ENCODE measurements at regions not wholly inside any gene's neighbourhood (a gene's known extent, or its start where the extent isn't known, plus 50 kb on each side); places are given as distances from the start of the nearest gene placed in this dataset.
"Not testable (repeated sequence)": the region's sequence is repeated elsewhere in the genome, so short reads cannot be mapped to it uniquely, and the experiment has no call there.

DNA sequence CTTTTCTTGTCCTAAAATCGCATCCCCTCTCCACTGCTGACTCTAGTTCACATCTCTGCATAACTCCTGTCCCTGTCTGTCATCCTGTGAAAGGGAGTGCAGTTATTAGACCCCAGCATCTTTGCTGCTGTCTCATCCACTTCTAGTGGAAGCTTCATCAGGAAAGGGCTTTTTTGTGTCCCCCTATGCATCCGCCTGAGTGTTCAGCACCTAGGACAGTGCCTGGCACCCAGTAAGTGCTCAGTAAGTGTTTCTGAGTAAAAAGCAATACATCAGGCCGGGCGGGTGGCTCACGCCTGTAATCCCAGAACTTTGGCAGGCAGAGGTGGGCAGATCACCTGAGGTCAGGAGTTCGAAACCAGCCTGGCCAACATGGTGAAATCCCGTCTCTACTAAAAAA lies 211.8 kb upstream of the FOXK1 start:
- Mint-ChIP-seq H3K4me3 (no peak overlapping the region), H3K36me3 (peaks cover 2% of the 10 kb centered on the region), H3K4me1 (no peaks in the 10 kb centered on the region), H3K27me3 (peaks cover 12% of the 10 kb centered on the region), H3K9me3 (peaks cover 5% of the 10 kb centered on the region), H3K27ac (no peak overlapping the region)

DNA sequence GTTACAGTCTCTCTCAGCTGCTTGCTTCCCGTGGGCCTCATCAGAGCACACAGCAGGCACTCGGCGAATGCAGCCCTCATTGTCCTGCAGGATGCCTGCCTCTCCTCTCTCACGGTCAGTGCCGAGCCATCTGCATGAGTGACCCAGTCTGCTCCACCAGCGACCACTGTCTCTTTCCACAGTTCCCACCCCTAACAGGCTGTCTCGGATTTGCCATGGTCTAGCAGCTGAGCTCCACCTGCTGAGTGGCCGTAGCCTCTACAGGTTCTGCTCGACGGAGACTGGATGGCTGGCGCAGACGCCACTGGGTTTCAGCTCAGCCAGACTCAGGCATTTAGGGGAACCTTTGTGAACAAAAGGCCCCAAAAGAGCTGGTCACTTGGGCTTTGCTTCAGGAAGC lies 209.4 kb upstream of the FOXK1 start:
- Mint-ChIP-seq H3K9me3 (peaks cover 5% of the 10 kb centered on the region), H3K36me3 (peaks cover 2% of the 10 kb centered on the region), H3K4me1 (no peaks in the 10 kb centered on the region), H3K27me3 (peaks cover 14% of the 10 kb centered on the region), H3K27ac (no peak overlapping the region), H3K4me3 (no peak overlapping the region)

DNA sequence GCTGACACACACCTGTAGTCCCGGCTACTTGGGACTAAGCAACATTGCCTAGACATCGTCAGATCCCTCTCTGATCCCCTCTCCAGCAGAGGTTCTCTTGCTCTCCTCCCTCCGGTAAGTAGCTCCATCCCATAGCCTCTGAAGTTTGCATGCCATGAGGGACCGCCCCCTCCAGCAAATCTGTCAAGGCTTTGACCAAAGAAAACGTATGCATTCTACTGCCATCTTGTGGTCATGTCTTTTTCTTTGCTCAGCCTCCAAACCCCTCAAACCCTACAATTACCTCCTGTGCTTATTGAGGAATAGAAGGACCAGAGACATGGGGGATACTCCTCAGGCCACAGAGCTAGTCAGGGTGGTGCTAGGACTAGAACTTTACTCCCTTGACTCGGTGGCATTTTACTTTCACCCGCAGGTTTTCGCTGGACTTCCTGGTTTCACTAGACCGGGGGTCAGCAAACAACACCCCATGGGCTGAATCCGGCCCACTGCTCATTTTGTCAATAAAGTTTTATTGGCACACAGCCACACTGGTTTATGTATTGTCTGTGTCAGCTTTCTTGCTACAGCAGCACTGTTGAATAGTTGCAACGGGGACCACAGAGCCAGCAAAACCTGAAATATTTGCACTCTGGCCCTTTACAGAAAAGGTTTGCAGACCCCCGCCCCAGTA lies 202.6 kb upstream of the FOXK1 start:
- Mint-ChIP-seq H3K36me3 (peaks cover 4% of the 10 kb centered on the region), H3K27me3 (peaks cover 21% of the 10 kb centered on the region), H3K27ac (no peak overlapping the region), H3K4me1 (no peaks in the 10 kb centered on the region), H3K9me3 (peaks cover 17% of the 10 kb centered on the region), H3K4me3 (no peak overlapping the region)

DNA sequence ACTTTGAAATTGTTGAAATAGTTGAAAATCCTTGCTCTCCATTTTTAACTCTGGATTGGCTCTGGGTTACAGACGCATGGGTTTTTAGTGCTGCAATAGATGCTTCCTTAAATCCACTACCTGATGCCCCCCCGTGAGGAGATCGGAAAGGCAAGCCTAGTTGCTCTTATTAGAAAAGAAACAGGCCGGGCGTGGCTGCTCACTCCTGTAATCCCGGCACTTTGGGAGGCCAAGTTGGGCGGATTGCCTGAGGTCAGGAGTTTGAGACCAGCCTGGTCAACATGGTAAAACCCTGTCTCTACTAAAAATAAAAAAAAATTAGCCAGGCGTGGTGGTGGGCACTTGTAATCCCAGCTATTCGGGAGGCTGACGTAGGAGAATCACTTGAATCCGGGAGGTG lies 202.0 kb upstream of the FOXK1 start:
- H3K4me1 Mint-ChIP-seq, H3K36me3 Mint-ChIP-seq, H3K27ac Mint-ChIP-seq, H3K4me3 Mint-ChIP-seq: not testable (repeated sequence)
- Mint-ChIP-seq H3K9me3 (peaks cover 17% of the 10 kb centered on the region), H3K27me3 (peaks cover 18% of the 10 kb centered on the region)

DNA sequence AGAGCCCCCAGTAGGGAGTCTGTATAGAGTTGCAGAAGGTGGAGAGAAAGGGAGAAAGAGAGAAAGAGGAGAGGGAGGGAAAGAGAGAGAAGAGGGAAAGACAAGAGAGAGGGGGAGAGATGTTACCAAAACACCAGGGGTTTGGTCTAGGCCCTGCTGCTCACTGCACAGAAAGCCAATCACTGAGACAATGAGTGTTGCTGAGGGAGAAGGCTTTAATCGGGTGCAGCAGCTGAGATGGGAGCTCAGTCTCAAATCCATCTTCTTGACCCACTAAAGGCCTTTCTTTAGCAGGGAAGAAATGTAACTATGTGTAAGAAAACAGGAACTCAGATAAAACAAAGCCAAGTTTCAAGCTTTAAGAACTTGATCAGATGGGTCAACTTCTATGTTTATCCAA lies 198.2 kb upstream of the FOXK1 start:
- Mint-ChIP-seq H3K9me3 (peaks cover 17% of the 10 kb centered on the region), H3K36me3 (peaks cover 4% of the 10 kb centered on the region), H3K27ac (no peak overlapping the region), H3K27me3 (peaks cover 15% of the 10 kb centered on the region), H3K4me1 (no peaks in the 10 kb centered on the region), H3K4me3 (no peak overlapping the region)

DNA sequence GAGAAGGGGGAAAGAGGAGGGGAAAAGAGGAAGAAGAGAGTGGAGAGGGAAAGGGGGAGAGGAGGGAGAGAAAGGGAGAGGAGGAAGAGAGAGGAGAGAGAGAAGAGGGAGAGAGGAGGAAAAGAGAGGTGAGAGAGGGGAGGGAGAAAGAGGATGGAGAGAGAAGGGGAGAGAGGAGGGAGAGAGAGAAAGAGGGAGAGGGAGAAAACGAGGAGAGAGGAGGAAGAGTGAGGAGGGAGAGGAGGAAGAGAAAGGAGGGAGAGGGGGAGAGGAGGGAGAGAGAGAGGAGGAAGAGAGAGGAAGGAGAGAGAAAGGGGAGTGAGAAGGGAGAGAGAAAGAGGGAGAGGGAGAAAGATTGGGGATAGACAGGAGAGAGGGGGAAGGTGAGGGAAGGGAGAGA lies 197.6 kb upstream of the FOXK1 start:
- H3K36me3 Mint-ChIP-seq, result peaks cover 4% of the 10 kb centered on the region
- H3K4me1 Mint-ChIP-seq, result no peaks in the 10 kb centered on the region
- H3K9me3 Mint-ChIP-seq, result peaks cover 17% of the 10 kb centered on the region
- no peak overlapping the region for H3K4me3 Mint-ChIP-seq
- peaks cover 15% of the 10 kb centered on the region for H3K27me3 Mint-ChIP-seq
- H3K27ac Mint-ChIP-seq, result no peak overlapping the region

DNA sequence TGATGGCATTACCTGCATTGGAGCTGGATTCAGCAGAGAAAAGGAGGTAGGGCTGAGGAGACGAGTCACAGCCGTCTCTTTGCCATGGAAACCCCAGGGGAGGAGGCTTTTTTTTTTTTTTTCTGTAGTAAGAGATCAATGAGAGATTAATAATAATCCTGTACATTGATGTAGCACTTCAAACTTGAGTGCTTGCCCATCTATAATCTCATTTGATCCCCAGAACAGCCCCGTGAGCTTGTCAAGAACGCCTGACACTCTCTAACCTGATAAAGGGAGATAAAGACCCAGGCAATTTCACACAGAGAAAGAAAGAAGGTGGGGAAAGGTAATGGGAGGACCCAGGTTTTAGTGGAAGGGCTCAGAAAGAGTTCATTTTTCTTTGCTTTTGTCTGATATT lies 195.2 kb upstream of the FOXK1 start:
- Mint-ChIP-seq H3K9me3 (peaks cover 7% of the 10 kb centered on the region), H3K36me3 (peaks cover 4% of the 10 kb centered on the region), H3K4me3 (no peak overlapping the region), H3K27me3 (peaks cover 16% of the 10 kb centered on the region), H3K27ac (no peak overlapping the region), H3K4me1 (no peaks in the 10 kb centered on the region)

DNA sequence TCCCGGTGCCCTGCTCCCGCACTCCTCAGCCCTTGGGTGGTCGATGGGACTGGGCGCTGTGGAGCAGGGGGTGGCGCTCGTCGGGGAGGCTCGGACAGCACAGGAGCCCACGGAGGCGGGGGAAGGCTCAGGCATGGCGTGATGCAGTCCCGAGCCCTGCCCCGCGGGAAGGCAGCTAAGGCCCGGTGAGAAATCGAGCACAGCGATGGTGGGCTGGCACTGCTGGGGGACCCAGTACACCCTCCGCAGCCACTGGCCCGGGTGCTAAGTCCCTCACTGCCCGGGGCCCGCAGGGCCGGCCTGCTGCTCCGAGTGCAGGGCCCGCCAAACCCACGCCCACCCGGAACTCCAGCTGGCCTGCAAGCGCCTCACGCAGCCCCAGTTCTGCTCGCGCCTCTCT lies 185.2 kb upstream of the FOXK1 start:
- not testable (repeated sequence) for H3K9me3 Mint-ChIP-seq, H3K36me3 Mint-ChIP-seq, H3K27me3 Mint-ChIP-seq, H3K27ac Mint-ChIP-seq, H3K4me3 Mint-ChIP-seq, H3K4me1 Mint-ChIP-seq

DNA sequence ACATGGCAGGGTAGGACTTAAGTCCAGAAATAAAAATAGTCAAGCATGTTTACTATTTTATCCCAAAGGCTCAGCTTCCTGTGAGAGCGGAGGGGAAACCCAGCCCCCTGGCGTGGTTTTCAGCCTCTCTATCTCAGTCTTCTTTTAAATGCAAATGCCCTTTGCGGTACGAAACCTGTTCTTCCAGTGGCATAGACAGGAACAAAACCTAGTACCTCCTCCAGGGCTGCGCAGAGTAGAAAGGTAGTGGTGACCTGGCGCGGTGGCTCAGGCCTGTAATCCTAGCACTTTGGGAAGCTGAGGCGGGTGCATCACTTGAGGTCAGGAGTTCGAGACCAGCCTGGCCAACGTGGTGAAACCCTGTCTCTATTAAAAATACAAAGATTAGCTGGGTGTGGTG lies 181.3 kb upstream of the FOXK1 start:
- H3K4me3 Mint-ChIP-seq, result no peak overlapping the region
- peaks cover 8% of the 10 kb centered on the region for H3K27me3 Mint-ChIP-seq
- H3K27ac Mint-ChIP-seq, result no peak overlapping the region
- H3K36me3 Mint-ChIP-seq, result no peaks in the 10 kb centered on the region
- H3K9me3 Mint-ChIP-seq, result peaks cover 7% of the 10 kb centered on the region
- no peaks in the 10 kb centered on the region for H3K4me1 Mint-ChIP-seq

DNA sequence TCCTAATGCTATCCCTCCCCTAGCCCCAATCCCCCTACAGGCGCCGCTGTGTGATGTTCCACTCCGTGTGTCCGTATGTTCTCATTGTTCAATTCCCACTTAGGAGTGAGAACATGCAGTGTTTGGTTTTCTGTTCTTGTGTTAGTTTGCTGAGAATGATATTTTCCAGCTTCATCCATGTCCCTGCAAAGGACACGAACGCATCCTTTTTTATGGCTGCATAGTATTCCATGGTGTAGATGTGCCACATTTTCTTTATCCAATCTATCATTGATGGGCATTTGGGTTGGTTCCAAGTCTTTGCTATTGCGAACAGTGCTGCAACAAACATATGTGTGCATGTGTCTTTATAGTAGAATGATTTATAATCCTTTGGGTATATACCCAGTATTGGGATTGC lies 174.2 kb upstream of the FOXK1 start:
- H3K27ac Mint-ChIP-seq, H3K36me3 Mint-ChIP-seq, H3K4me1 Mint-ChIP-seq, H3K9me3 Mint-ChIP-seq, H3K4me3 Mint-ChIP-seq, H3K27me3 Mint-ChIP-seq: not testable (repeated sequence)

DNA sequence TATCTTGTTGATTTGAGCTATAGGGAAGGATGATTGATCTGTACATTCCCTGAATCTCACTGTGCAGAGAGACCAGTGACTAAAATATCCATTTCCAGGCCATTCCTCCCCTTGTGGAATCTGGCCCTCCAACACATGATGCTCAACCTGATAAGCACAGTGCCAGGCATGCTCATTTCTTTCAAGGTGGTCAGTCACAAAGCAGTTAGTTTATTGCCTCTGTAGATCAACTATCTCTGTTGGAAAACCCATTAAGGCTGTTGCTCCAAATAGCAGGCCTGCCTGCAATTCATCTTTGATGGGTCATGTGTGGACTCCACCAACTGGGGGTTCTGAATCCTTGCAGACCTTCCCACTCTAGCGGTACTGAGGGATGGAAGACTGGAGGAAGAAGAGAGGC lies 168.6 kb upstream of the FOXK1 start:
- Mint-ChIP-seq H3K4me1 (no peaks in the 10 kb centered on the region), H3K27me3 (peaks cover 7% of the 10 kb centered on the region), H3K9me3 (no peaks in the 10 kb centered on the region), H3K4me3 (no peak overlapping the region), H3K36me3 (no peaks in the 10 kb centered on the region), H3K27ac (no peak overlapping the region)

DNA sequence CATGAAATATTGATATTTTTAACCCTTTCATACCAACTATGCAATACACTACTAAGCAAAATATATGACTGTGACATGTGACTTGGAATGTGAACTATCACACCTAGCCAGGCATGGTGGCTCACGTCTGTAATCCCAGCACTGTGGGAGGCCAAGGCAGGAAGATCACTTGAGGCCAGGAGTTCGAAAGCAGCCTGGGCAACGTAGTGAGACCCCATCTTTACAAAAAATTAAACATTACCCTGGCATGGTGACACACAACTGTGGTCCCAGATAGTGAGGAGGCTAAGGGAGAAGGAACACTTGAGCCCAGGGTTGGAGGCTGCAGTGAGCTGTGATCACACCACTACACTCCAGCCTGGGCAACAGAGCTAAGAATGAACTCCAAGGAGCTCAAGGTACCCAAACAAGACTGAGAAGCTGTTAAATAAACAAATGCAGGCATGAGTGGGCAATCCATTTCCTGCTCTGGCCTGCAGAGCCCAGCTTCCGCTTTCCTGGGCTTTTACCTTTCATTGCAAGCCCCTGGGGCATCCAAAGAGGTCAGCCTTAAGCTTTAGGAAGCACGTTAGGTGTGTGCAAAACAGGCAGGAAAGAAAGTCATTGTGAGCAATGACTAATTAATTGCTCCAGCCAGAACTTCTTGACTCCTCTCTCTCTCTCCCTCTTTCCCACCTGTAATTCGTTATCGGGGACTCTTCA lies 162.1 kb upstream of the FOXK1 start:
- Mint-ChIP-seq H3K27ac (no peak overlapping the region), H3K27me3 (peaks cover 13% of the 10 kb centered on the region), H3K36me3 (no peaks in the 10 kb centered on the region), H3K4me1 (no peaks in the 10 kb centered on the region), H3K4me3 (no peak overlapping the region), H3K9me3 (no peaks in the 10 kb centered on the region)

DNA sequence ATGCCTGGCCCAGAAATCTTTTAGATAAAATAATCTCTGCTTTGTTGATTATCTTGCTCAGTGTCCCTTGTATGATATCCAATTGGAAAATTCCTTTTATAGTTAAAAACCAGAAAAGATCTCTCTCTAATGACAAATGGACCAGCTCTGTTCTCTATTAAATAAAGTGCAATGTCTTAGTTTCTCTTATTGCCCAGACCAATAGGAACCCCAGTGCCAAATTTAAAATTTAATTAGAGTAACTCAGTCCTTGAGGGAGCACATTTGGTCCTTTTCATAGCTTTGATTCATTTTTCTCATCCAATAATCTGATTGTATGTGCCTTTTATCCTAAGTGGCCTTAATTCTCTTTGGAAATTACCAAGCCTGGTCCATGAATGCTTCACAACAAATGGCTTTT lies 158.9 kb upstream of the FOXK1 start:
- no peaks in the 10 kb centered on the region for H3K4me1 Mint-ChIP-seq
- H3K9me3 Mint-ChIP-seq, result no peaks in the 10 kb centered on the region
- no peak overlapping the region for H3K27ac Mint-ChIP-seq
- H3K4me3 Mint-ChIP-seq, result no peak overlapping the region
- H3K36me3 Mint-ChIP-seq, result no peaks in the 10 kb centered on the region
- peaks cover 12% of the 10 kb centered on the region for H3K27me3 Mint-ChIP-seq

DNA sequence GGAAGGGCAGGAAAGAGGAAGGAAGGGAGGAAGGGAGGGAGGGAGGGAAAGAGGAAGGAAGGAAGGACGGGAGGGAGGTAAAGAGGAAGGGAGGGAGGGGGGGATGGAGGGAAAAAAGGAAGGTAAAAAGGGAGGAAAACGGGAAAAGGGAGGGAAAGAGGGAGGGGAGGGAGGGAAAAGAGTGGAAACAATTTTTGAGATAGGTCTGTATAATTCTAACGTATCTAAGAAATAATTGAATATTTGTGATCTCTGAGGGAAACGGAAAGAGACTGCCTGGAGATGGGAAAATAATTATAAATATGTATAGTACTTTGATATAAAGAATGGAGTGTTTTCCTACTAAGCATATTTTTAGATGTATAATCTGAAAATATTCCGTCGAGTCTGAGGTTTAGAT lies 158.2 kb upstream of the FOXK1 start:
- H3K27me3 Mint-ChIP-seq, result peaks cover 12% of the 10 kb centered on the region
- H3K27ac Mint-ChIP-seq, result no peak overlapping the region
- H3K9me3 Mint-ChIP-seq, result no peaks in the 10 kb centered on the region
- H3K36me3 Mint-ChIP-seq, result no peaks in the 10 kb centered on the region
- no peaks in the 10 kb centered on the region for H3K4me1 Mint-ChIP-seq
- H3K4me3 Mint-ChIP-seq, result no peak overlapping the region

DNA sequence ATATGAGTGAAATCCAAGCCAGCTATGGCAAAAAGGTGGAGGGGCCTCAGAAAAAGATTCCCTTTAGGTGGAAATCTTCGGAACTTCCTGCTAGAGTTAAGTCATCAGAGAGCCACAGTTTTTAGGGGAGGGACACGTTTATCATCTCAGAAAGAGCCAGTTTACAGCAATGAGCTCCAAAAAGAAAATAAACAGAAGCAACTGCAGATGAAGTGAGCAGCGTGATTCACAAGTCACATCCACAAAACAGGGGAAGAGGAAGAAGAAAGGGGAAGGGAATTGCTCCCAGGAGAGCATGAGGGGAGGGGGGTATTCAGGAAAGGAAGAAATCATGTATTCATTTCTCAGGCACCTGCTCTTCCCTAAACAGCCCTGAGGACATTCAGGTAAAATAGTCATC lies 156.2 kb upstream of the FOXK1 start:
- Mint-ChIP-seq H3K27ac (no peak overlapping the region), H3K9me3 (no peaks in the 10 kb centered on the region), H3K4me1 (no peaks in the 10 kb centered on the region), H3K4me3 (no peak overlapping the region), H3K36me3 (no peaks in the 10 kb centered on the region), H3K27me3 (peaks cover 10% of the 10 kb centered on the region)

DNA sequence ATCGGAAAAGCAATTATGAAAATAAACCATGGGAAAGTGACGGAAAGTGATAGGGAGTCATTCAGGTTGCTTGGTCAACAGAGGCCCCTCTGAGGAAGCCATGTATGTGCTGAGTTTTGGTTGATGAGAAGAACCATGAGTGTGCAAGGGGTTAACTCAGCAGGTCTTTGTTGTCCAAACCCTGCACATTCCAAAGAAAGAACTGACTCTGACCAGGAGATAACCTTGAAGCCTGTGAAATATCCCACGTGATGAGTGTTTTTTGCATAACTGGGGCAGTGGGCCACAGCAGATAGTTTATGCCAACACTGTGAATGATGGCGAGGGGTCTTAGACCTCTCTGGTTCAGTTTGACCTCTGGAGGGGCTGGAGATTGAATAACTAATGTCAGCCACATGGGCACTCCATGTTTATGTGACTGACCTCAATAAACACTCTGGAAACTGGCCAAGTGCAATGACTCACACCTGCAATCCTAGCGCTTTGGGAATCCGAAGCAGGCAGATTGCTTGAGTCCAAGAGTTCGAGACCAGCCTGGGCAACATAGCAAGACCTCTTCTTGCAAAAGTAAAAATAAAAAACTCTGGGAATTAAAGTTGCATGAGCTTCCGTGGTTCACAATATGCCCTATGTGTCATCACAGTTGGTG lies 154.0 kb upstream of the FOXK1 start:
- Mint-ChIP-seq H3K27ac (no peak overlapping the region), H3K4me3 (no peak overlapping the region), H3K4me1 (no peaks in the 10 kb centered on the region), H3K9me3 (no peaks in the 10 kb centered on the region), H3K27me3 (peaks cover 7% of the 10 kb centered on the region), H3K36me3 (no peaks in the 10 kb centered on the region)
